ENCODE measurements at regions not wholly inside any gene's neighbourhood (a gene's known extent, or its start where the extent isn't known, plus 50 kb on each side); places are given as distances from the start of the nearest gene placed in this dataset.

DNA sequence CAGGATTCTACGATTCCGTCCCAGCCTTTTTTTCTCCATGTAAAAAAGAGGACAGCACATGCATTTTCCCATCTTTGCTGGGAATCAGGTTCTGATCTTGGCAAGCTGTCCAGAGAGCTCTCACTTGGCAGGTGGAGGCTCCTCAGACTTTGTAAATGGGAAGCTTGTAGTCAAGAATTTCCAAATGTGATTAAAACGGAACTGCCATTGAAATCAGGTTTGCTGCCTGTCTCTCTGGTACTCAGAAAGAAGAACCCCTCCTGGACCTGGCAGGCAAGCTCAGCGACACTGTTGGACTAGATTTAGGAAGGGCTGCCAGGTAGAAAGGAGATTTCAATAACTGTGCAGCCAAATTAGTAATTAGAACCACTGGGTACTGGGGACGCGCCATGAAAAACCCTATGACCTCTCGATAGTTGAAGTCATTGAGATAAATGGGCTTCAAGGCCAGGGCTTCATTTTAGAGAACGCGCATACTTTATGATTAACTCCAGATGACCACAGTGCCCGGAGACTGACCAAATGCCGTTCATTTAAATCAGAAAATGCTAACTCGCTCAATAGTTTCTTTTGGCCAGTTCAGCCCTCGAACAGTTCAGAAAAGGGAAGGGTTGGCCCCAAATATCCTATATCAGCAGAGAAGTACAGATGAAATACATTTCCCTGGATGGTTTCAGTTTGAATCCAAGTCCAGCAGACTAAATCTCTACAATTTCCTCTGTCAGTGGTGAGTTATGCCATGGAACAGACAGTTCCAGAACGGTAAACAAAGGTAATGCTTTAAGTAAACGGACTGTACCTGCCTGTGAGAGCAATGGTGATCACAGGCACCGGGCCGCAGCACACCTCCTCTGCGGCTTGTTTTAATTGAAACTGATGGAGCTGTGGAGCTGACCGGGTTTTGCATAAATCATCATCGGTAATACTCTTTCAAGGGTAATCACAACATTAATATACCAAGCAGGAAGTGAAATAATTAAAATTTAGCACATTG lies 517.4 kb downstream of the RFC3 start:
- no peak for ATAC-seq

DNA sequence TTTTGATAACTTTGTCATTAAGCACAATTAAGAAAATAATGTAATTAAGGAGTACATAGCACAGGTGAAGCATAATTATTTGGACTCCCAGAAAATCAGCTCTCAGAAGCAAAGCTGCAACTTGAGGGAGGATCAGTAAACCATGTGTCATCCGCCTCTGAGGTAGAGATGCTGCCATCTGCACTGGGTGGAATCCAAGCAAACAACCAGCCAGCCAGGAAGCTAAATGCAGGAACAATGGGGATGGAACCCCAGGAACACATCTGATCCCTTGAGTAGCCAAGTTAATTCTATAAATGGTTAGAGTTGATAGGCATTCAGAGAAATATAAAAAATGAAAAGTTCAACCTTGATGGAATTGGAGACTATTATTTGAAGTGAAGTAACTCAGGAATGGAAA lies 520.2 kb downstream of the RFC3 start:
- no peak for ATAC-seq

DNA sequence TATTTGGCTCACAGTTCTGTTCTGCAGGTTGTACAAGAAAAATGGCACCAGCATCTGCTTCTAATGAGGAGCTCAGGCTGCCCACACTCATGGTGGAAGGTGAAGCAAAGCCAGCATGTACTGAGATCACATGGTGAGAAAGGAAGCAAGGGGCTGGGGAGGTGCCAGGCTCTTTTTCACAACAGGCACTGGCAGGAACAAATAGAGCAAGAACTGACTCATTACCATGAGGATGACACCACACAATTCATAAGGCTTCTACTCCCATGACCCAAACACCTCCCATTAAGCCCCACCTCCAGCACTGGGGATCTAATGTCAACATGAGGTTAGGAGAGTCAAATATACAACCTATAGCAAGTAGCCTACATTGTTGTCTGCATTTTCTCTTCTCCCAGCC lies 522.6 kb downstream of the RFC3 start:
- no peak for ATAC-seq

DNA sequence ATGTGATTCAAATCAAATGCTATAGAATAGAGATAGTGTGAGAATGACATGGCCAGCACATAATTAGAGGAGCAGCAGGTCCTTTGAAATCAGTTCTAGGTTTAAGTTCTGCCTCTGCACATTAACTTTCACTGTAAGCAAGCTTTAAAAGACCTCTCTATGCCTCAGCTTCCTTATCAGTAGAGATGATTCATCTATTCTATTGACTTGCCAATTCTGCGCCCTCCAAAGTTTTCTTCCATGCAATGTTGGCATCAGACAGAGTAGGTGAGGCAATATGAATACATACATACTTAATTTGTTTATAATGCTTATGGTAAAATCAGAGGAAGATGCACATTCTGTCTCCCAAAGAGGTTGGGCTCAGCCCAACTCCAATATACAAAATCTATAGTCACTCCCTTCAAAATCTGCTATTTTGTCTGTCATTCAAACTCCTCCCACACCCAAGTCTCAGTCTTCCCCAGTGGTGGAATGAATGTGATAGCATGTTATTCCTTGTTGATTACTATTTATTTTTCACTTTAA lies 525.5 kb downstream of the RFC3 start:
- ATAC-seq, result no peak

DNA sequence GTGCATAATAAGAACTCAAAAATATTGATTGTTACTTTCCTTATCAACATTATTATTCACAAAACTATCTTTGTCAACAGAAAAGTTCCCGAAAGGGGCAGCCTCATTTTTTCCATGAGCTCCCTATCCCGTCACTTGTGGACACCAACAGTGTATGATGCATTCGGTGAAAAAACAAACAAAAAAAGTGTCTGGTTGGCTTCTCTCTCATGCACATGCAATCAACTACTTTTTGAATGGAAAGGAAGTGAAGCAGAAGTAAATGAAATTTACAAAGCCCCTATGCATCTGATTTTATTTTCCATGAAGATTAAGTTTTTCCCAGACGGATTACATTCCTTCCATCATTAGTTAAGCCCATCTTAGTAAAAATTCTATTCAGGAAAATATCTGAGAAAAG lies 526.9 kb downstream of the RFC3 start:
- no peak for ATAC-seq

DNA sequence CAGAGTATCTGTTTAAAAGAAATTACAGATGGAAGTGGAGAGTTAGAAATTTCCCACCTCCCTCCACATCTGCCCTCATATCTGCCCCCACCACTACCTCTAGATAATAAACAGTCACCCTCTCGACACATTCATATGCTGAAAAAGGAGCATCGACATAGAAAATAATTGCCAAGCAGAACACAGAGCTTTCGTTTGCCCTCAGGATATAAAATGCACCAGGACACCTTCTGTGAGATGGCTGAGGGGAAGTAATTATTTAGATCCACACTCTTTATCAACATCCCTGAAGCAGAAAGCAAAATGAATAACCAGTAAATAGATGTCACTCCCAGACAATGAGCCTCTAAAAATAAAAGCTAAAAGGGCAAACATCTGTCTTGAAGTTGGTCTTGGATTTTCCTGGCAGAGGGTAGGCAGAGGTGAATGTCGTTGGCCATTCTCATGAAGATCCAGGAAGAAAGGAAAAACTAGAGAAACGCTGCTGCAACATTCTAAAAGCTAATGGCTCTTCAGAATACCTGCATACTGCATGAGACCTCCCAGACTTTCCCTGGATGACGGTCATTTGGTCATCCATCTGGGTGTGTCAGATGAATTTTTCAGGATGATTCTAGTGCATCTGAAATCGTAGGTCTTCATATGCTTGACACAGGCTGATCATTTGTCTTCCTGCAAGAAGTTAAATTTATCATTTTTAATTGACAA lies 527.5 kb downstream of the RFC3 start:
- ATAC-seq, result no peak

DNA sequence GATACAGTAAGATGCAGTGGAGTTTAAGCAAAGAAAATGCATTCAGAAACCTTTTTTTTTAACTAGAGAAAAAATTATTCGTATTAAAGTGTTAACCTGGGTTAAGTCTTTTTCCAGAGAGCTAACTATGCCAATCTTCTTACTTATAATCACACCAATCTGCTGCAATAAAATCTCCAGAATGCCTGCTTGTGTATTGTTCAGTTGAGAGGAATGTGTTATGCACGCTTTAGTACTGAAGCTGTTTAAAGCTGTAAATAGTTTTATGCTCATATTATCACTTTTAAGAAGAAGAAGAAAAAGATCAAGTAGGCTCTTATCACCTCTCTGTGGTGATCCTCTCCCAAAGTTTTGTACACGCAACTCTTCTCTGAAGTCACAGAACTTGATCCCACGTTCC lies 528.7 kb downstream of the RFC3 start:
- ATAC-seq, result no peak

DNA sequence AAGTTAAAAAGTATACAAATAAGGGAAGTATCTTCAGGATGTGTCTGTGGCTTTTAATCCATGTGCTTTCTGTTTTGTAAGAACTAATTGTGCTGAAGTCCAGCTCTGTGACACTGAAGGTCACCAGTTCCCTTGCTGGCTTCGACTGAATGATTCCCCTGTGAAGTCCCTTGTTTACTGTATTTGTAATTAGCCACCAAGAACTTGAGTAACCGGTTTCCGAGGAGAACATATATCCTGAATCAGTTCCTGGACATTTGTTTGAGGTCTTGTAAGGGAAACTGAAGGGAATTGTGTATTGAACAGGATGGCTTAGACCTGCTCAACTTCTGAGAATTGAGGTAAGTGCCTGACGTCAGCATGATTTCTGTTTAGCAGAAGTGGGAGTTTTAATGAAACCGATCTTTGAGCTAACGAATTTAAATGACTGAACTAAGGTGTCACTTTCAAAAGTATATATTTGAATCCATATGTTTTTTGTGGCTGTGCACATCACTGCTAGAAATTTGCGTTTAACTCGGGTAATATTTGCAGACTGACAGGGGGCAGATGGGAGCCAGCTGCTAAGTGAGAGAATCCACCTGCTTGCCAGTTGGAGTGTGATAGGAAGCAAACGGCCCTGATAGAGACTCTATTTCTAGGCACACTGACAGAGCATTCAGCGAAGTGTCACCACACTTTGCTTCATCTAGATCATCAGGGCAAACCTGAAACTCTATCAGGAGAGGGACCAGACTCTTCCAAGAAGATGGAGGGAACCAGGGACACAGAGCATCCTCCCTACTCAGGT lies 530.0 kb downstream of the RFC3 start:
- ATAC-seq, result no peak

DNA sequence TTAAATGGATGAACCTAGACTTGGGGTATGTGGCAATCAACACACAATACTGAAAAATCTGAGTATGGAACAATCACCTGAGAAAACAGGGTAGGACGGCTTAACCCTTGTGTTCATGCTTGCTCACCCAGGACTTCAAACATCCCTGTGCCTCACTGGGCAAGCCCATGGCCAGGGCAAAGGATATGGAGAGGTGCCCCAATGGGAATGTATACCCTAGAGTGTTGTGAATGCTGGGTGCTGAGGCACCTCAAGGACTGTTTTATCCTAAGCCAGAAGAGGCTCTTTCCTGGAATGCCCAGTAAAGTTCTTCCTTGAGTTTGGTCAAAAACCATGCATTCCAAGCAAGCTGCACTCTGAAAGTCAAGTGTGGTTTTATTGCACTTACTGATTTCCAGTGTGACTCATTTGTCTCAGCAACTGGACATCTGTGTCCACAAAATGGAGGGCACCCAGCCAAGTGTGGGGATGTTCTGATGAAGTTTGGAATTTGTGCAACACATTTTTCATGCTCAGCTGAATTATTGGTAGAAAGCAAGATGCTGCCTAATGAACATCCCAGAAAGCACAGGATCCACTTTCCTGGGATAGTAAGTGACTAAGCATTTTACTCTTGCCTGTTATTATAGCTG lies 531.3 kb downstream of the RFC3 start:
- no peak for ATAC-seq

DNA sequence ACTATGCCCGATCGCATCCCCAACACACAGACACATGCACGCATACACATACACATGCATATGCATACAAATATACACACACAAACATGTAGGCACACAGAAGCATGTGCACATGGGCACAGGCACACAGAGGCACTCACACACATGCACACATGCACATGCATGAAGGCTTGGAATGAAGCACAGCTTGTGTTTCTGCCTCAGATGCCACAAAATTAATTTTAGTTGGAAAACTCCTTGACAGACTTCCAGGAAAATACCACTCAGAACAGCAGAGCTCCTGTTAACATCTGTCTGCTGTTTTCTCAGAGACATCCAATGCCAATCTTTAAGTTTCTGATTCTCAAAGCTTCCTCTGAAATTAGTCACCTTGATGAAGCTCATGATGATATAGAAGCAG lies 532.7 kb downstream of the RFC3 start:
- ATAC-seq, result no peak

DNA sequence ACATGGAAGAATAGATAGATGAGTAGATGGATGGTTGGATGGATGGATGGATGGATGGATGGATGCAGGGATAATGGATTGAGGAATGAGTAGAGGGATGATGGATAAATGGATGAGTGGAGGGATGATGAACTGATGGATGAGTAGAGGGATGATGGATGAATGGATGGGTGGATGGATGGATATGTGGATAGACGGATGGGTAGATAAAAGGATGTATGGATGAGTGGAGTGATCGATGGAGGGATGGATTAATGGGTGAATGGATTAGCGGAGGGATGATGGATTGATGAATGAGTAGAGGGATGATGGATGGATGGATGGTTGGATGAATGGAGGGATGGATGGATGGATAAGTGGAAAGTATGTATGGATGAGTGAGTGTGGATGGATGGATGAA lies 533.2 kb downstream of the RFC3 start:
- no peak for ATAC-seq

DNA sequence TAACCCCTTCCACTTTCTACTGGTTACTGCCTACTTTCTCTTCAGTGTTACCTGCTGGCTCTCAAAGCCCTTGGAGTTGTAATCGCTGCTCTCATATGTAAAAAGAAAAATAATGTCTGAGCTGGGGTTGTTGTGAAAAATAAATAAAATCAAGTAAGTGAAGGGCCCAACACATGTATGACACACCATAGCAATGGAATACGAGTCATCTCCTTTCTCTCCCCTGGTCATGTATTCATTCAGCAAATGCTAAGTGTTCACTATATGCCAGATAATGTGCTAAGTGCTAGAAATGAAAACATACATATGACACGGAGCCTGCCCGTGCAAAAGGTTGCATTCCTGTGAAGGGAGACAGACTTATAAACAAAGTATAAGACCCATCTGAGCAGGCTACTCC lies 535.0 kb downstream of the RFC3 start:
- ATAC-seq, result no peak

DNA sequence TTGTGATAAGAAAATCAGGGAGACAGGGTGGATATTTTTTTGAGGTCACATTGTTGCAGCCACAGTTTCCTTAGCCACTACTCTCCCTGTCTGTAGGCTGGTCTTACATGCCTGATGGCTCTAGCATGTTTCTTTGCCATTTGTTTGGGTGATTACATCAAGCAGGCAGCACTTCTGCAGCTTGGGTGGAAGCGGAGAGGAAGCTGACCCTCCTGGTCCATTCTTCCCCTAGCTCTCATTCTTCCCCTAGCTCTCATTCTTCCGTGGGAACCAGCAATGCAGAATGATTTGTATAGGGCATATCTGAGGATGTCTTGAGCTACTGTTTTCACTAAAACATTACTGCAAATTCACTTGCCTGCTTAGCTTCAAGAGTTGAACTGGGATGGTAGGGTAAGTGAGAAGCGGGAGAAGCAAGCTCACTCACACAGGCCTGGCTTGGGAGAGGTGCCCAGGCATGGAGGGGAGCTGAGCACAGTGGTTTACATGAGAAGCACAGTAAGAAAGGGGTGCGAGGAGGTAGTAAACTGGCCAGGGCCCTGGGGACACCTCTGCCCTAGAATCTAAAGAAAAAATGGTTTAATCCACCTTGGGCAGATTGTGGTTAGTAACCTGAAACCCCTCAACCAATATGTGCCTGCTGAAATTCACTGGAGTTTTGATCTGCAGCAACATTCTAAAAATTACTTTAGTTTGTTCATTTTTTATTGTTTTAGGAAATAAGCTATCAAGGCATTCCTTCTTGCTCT lies 538.9 kb downstream of the RFC3 start:
- no peak for ATAC-seq

DNA sequence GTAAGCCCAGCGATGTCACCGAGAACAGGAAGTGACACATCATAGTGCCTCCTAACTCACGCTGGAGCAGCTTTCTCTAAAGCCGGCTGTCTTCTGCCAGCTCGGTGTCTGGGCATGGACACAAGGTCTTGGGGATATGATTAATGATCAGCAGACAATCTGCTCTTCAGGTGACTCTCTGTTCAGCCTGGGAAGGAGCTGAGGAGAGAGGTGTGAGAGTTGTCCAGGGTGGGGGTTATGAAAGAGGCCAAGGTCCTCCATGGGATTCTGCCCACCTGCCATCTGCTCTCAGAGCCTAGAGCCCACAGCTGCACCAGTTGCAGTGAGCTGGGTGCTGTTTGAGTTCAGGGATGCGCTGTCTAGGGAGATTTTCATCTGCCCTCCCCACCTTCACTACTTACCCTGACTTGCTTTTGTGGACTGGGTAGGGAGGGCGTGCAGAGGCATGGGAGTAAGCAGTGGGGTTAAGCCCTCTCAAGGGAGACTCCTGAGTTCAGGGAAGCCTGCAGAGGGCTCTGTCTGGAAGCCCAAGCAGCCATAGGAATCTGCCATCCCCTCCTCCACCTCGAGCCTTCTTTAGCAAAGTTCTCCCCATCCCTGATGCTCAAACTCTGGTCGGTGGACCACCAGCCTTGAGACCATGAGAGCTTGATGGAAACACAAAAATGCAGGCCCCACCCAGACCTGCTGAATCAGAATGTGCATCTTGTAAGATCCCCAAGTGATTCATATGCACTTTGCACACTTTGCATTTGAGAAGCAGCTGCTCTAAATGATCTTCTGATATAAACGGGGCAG lies 539.7 kb downstream of the RFC3 start:
- no peak for ATAC-seq

DNA sequence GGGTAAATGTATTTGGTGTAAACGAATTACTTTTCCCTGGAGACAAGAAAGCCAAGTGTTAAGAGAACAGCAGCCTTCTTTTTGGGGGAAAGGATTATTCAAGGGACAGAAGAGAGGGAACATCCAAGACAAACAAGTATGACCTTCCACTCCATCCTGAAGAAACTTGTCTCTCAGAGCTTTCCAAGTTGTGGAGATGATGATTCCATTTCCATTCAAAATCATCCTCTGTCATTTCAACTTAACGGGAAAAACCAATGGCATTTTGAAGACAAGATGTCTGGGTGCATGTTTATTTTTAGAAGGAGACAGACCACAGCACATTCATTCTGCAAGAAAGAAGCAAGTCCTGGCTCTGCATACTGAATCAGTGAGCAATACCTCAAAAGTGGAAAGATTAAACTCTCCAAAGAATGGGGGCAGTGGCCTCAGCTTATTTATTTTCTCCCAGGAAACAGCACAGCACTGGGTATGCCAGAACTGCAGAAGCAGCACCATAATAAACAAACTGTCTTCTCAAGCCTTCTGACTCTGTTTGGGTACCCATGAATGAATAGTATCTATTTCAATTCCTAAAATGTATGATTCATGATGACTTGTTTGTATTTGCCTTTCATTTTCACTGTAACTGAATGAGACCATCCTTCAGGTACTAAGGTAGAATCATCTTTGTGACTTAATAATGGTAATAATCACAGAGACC lies 541.0 kb downstream of the RFC3 start:
- no peak for ATAC-seq

DNA sequence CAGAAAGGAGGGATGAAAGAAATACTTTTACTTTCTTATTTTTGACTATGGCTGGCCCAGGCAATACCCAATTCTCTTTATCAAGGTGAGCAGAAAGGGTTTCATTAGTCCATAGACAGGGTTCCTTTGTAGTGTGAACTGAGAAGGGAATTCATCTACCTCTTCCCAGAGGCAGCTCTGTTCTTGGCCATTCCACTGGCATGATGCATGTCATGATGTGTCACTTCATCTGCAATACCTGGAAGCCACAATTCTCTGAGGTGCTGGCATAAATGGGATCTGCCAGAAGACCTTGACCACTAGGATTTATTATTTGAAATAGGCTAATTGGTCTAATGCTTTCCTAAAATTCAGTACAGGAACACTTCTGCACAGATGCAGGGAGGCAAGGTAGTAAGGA lies 542.8 kb downstream of the RFC3 start:
- ATAC-seq, result no peak

DNA sequence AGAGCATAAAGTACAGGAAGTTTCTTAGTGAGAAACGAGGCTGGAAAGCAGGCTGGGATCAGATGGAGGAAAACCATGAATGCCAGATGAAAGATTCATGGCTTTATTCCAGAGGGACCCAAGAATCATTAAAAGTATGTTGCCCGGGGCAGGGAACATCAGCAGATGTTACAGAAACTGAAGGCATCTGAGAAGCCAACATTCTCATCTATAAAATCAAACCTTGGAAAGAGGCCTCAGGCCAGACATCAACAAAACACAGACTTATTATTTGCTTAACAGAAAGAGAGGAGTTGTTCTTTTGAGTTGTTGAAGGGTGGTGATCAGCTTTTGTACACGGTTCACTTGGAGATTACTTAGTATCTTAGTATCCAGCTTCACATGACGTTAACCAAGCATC lies 543.6 kb downstream of the RFC3 start:
- no peak for ATAC-seq

DNA sequence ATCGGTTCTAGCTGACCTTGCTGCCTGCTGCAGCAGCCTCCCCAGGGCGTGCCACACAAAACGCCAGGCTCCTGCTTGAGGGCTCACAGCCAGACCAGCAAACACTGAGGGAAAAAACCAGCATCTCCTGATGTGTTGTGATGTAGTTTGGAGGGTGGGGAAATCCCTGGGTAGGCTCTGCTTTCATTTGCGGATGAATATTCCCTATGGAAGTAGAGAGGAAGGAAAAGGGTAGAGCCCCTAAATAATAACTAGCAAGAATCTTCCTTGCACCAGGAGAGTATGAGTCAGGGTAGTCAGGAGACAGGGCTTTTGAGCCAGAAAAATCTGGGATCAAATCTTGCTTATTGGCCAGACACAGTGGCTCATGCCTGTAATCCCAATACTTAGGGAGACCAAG lies 545.3 kb downstream of the RFC3 start:
- ATAC-seq, result no peak

DNA sequence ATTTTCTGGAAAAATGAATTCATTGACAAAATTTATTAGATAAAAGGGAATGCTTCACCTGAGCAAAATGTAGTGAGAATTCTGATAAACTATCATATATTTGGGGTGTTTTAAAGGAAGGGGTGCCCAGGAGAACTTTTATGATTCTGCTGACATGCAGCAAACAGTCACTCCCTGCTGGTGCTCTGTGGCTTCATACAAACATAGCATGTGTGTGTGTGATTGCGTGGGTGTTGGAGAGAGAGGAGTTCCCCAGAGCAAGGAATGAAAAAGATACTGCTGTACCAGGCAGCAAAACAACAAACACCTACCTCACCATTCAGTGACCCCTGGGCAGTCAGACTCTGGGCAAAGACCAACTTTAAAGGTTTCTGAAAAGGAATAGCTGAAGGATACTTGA lies 546.7 kb downstream of the RFC3 start:
- ATAC-seq, result no peak

DNA sequence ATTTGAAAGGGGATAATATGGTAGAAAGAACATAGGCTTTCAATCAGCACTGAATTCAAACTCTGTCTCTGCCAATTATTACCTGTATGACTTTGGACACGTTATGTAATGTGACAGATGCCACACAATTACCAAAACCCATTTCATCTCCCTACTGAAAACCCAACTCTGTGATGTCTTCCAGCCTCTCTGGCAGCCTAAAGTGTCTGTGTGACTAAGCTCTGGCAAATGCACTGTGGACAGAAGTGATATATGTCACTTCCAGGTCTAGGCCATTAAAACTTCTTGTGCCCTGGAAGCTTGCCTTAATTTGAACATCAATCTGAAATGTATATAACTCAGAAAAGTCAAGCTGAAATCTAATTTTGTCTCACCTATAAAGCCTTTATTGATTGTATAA lies 552.0 kb downstream of the RFC3 start:
- no peak for ATAC-seq

Measured in activated CD4-positive, CD25-positive, alpha-beta regulatory T cell treated with anti-CD3 and anti-CD28 coated beads, Interleukin-2, amount 50 U/mL, for 24 hours (primary cell).